Ishikawa (cell line): ENCODE measurements at regions not wholly inside any gene's neighbourhood (a gene's known extent, or its start where the extent isn't known, plus 50 kb on each side); places are given as distances from the start of the nearest gene placed in this dataset.

Experiments
- CEBPB ChIP-seq: IDR thresholded peaks from 2 replicates; pipeline ENCODE4 v1.6.1; 2012
- CREB1 ChIP-seq: IDR thresholded peaks from 2 replicates; pipeline ENCODE4 v1.6.1; 2012; ENCODE audit warnings: low read depth
- EGR1 ChIP-seq: IDR thresholded peaks from 2 replicates; pipeline ENCODE4 v1.6.1; 2012
- NFIC ChIP-seq: IDR thresholded peaks from 2 replicates; pipeline ENCODE4 v1.6.1; 2012
- RAD21 ChIP-seq: IDR thresholded peaks from 2 replicates; pipeline ENCODE4 v1.6.1; 2012; ENCODE audit warnings: low read depth
- TAF1 ChIP-seq: IDR thresholded peaks from 2 replicates; pipeline ENCODE4 v1.6.1; 2012; ENCODE audit warnings: low read depth, mild to moderate bottlenecking
- YY1 ChIP-seq: IDR thresholded peaks from 2 replicates; pipeline ENCODE4 v1.6.1; 2012; ENCODE audit warnings: low read depth
- TF ChIP-seq, protein P1 (sequence below): IDR thresholded peaks from 2 replicates; pipeline ENCODE4 v1.6.1; 2012; ENCODE audit warnings: low read depth, mild to moderate bottlenecking
- TF ChIP-seq, protein P2 (sequence below): IDR thresholded peaks from 2 replicates; pipeline ENCODE4 v1.6.1; 2012

DNA sequence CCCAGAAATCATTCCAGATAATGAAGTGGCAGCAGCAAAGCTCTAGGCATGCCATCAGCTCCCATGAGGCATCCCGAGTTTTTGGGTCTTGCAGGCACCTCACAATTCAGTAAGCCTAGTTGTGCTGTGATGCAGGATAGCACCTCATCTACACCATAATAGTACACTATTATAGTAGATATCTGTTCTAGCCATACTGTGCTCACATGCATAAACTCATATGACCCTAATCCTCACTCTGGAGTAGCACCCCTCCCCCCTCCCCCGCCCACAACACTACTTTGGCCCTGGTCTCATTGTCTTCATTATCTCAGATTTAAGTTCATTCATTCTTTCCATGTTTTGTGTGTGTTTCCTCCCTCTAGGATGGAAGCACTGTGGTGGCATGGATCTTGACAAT lies 102.5 kb upstream of the PITX1 start:
- TF ChIP-seq RAD21 = no peak
- TF ChIP-seq, protein P1, sequence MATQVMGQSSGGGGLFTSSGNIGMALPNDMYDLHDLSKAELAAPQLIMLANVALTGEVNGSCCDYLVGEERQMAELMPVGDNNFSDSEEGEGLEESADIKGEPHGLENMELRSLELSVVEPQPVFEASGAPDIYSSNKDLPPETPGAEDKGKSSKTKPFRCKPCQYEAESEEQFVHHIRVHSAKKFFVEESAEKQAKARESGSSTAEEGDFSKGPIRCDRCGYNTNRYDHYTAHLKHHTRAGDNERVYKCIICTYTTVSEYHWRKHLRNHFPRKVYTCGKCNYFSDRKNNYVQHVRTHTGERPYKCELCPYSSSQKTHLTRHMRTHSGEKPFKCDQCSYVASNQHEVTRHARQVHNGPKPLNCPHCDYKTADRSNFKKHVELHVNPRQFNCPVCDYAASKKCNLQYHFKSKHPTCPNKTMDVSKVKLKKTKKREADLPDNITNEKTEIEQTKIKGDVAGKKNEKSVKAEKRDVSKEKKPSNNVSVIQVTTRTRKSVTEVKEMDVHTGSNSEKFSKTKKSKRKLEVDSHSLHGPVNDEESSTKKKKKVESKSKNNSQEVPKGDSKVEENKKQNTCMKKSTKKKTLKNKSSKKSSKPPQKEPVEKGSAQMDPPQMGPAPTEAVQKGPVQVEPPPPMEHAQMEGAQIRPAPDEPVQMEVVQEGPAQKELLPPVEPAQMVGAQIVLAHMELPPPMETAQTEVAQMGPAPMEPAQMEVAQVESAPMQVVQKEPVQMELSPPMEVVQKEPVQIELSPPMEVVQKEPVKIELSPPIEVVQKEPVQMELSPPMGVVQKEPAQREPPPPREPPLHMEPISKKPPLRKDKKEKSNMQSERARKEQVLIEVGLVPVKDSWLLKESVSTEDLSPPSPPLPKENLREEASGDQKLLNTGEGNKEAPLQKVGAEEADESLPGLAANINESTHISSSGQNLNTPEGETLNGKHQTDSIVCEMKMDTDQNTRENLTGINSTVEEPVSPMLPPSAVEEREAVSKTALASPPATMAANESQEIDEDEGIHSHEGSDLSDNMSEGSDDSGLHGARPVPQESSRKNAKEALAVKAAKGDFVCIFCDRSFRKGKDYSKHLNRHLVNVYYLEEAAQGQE = no peak
- TF ChIP-seq NFIC = no peak
- TF ChIP-seq CREB1 = no peak
- TF ChIP-seq, protein P2, sequence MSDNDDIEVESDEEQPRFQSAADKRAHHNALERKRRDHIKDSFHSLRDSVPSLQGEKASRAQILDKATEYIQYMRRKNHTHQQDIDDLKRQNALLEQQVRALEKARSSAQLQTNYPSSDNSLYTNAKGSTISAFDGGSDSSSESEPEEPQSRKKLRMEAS = no peak
- TF ChIP-seq CEBPB = no peak
- no peak for TF ChIP-seq EGR1
- TF ChIP-seq YY1 = no peak
- no peak for TF ChIP-seq TAF1
